Keratinocyte (primary cell): ENCODE measurements at regions not wholly inside any gene's neighbourhood (a gene's known extent, or its start where the extent isn't known, plus 50 kb on each side); places are given as distances from the start of the nearest gene placed in this dataset.

ENCODE experiments used
- DNase-seq: peaks from one replicate; pipeline ENCODE4 v3.0.0-alpha.2; 2011; ENCODE audit warnings: low read depth, missing footprints, low spot score
- FAIRE-seq: peaks from 2 replicates; lab custom pipeline; 2011; peaks lifted over from hg19 to GRCh38; lab: Jason Lieb, UNC
- H2AFZ ChIP-seq: 2 replicates; pipeline ENCODE4 v1.6.0; 2012; ENCODE audit warnings: low read length, control low read depth, inconsistent platforms; ENCODE audit not compliant: control insufficient read depth
- H3K27ac ChIP-seq: 2 replicates; pipeline ENCODE4 v1.5.1; 2011; ENCODE audit warnings: low read length; ENCODE audit not compliant: control insufficient read depth, insufficient read depth
- H3K27me3 ChIP-seq: 3 replicates; pipeline ENCODE4 v1.6.0; 2011; ENCODE audit warnings: low read length; ENCODE audit not compliant: control insufficient read depth, insufficient read depth; ENCODE audit errors: extremely low read depth
- H3K36me3 ChIP-seq, 2 experiments: 2 replicates in 1 of 2; 3 replicates in 1 of 2; pipeline ENCODE4 v1.5.1; 2011; ENCODE audit warnings: low read length in 2 of 2, mild to moderate bottlenecking in 1 of 2; ENCODE audit not compliant: control insufficient read depth in 2 of 2, insufficient read depth in 2 of 2; ENCODE audit errors: extremely low read depth in 1 of 2
- H3K4me1 ChIP-seq: 3 replicates; pipeline ENCODE4 v1.5.1; 2011; ENCODE audit warnings: low read length; ENCODE audit not compliant: control insufficient read depth, insufficient read depth; ENCODE audit errors: extremely low read depth
- H3K4me2 ChIP-seq: 3 replicates; pipeline ENCODE4 v1.6.0; 2011; ENCODE audit warnings: low read depth, low read length; ENCODE audit not compliant: control insufficient read depth, insufficient read depth; ENCODE audit errors: extremely low read depth
- H3K4me3 ChIP-seq, 3 experiments: fragments of 200-600 bp in 1 of 3; sonication (generic) in 1 of 3; 2 replicates in 2 of 3; 3 replicates in 1 of 3; pipeline ENCODE4 v1.5.1; 2011 to 2016; ENCODE audit warnings: low read length in 3 of 3, mild to moderate bottlenecking in 3 of 3, control low read depth in 2 of 3, inconsistent platforms in 1 of 3, low read depth in 1 of 3, mixed read lengths in 1 of 3, mixed run types in 1 of 3, moderate library complexity in 1 of 3; ENCODE audit not compliant: control insufficient read depth in 2 of 3, insufficient read depth in 2 of 3; ENCODE audit errors: extremely low read depth in 1 of 3
- H3K79me2 ChIP-seq: 2 replicates; pipeline ENCODE4 v1.6.0; 2012; ENCODE audit warnings: low read length; ENCODE audit not compliant: control insufficient read depth, insufficient read depth
- H3K9ac ChIP-seq: 3 replicates; pipeline ENCODE4 v1.6.0; 2011; ENCODE audit warnings: low read length; ENCODE audit not compliant: control insufficient read depth, insufficient read depth; ENCODE audit errors: extremely low read depth
- H3K9me1 ChIP-seq: 3 replicates; pipeline ENCODE4 v1.6.0; 2011; ENCODE audit warnings: low read length; ENCODE audit not compliant: control insufficient read depth, insufficient read depth; ENCODE audit errors: extremely low read depth
- H3K9me3 ChIP-seq: 2 replicates; pipeline ENCODE4 v1.5.1; 2012; ENCODE audit warnings: low read depth, low read length; ENCODE audit not compliant: control insufficient read depth
- H4K20me1 ChIP-seq: 3 replicates; pipeline ENCODE4 v1.6.0; 2011; ENCODE audit warnings: low read length; ENCODE audit not compliant: control insufficient read depth, insufficient read depth; ENCODE audit errors: extremely low read depth
- EZH2 ChIP-seq: IDR thresholded peaks from one replicate; pipeline ENCODE4 v1.6.1; 2012; ENCODE audit warnings: inconsistent platforms, mild to moderate bottlenecking, low read length, moderate library complexity
- dilution Hi-C: fragments of 300-500 bp; cut with MboI; formaldehyde crosslinking; loops from one replicate; pipeline ENCODE4 v1.7.0; 2020; ENCODE audit warnings: low sequenced_read_pairs; ENCODE audit not compliant: extremely low pct_ligation_motif_present
- TF ChIP-seq, protein P1 (sequence below), 3 experiments: IDR thresholded peaks in 1 of 3; conservative IDR thresholded peaks in 1 of 3; optimal IDR thresholded peaks in 1 of 3; 2 replicates in 2 of 3; 3 replicates in 1 of 3; pipeline versions ENCODE3 to v1.5.1; 2011; ENCODE audit warnings: low read length in 3 of 3, mild to moderate bottlenecking in 3 of 3, moderate library complexity in 2 of 3, control low read depth in 1 of 3, inconsistent platforms in 1 of 3; ENCODE audit not compliant: insufficient read depth in 2 of 3; ENCODE audit errors: extremely low read depth in 1 of 3

DNA sequence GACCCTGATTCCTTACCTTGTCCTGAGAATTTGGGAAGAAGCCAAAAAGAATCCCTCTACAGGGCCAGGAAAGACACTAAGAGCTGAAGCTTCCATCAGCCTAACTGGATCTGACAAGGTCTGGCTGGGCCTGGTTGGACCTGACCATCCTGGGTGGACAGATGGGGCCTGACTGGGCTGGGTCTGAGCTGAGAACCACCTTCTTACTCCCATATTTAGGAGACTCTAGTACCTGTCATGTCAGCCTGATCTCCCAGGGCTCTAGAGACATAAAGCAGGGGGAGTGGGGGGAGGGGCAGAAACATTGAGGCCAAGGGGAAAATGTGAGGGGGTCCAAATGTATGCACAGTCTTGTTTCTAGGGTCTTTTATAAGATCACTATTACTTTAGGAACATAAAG lies 129.9 kb downstream of the BUD13 start:
- H3K27me3 ChIP-seq = no peaks in the 10 kb centered on the region
- TF ChIP-seq EZH2 = no peak
- TF ChIP-seq, protein P1, sequence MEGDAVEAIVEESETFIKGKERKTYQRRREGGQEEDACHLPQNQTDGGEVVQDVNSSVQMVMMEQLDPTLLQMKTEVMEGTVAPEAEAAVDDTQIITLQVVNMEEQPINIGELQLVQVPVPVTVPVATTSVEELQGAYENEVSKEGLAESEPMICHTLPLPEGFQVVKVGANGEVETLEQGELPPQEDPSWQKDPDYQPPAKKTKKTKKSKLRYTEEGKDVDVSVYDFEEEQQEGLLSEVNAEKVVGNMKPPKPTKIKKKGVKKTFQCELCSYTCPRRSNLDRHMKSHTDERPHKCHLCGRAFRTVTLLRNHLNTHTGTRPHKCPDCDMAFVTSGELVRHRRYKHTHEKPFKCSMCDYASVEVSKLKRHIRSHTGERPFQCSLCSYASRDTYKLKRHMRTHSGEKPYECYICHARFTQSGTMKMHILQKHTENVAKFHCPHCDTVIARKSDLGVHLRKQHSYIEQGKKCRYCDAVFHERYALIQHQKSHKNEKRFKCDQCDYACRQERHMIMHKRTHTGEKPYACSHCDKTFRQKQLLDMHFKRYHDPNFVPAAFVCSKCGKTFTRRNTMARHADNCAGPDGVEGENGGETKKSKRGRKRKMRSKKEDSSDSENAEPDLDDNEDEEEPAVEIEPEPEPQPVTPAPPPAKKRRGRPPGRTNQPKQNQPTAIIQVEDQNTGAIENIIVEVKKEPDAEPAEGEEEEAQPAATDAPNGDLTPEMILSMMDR (optimal IDR thresholded peaks at IDR 0.05 in 1 of 3, IDR thresholded peaks at IDR 0.05 in 1 of 3, conservative IDR thresholded peaks at IDR 0.05 in 1 of 3; ENCODE audit: extremely low read depth in 1 of 3, insufficient read depth in 2 of 3, low read length in 3 of 3) = no peak
- no peak overlapping the region for H2AFZ ChIP-seq
- no peak overlapping the region for H3K4me3 ChIP-seq
- no peaks in the 10 kb centered on the region for H3K4me1 ChIP-seq
- no peak overlapping the region for H3K27ac ChIP-seq
- H3K4me2 ChIP-seq = no peak overlapping the region
- H3K36me3 ChIP-seq = no peaks in the 10 kb centered on the region
- DNase-seq = no peak
- H3K9ac ChIP-seq = no peak overlapping the region
- no peaks in the 10 kb centered on the region for H4K20me1 ChIP-seq
- H3K9me1 ChIP-seq = no peaks in the 10 kb centered on the region
- no peak for FAIRE-seq
- no peaks in the 10 kb centered on the region for H3K9me3 ChIP-seq
- dilution Hi-C loops = no loop called here
- no peaks in the 10 kb centered on the region for H3K79me2 ChIP-seq

DNA sequence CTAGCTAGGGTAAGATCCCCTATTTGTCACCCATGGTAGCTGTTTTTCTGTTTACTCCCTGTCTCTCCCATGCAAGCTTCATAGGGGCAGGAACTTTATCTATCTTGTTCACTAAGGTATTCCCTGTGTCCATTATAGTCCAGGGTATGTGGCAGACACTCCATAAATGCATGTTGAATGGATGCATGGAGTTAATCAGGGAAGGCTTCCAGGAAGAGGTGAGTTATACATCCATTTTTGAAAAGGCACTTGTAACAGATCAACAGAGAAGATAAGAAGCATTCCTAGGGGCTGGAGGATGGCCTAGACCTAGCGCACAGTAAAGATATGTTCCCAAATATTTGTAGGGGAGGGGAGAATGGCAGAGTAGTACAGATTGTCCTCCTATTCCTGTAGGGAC lies 130.3 kb downstream of the BUD13 start:
- dilution Hi-C loops = no loop called here
- TF ChIP-seq, protein P1 (optimal IDR thresholded peaks at IDR 0.05 in 1 of 3, IDR thresholded peaks at IDR 0.05 in 1 of 3, conservative IDR thresholded peaks at IDR 0.05 in 1 of 3; ENCODE audit: extremely low read depth in 1 of 3, insufficient read depth in 2 of 3, low read length in 3 of 3) = no peak
- no peak for TF ChIP-seq EZH2
- H3K4me1 ChIP-seq = no peaks in the 10 kb centered on the region
- H3K4me3 ChIP-seq = no peak overlapping the region
- no peaks in the 10 kb centered on the region for H3K79me2 ChIP-seq
- no peak overlapping the region for H3K9ac ChIP-seq
- H3K9me3 ChIP-seq = no peaks in the 10 kb centered on the region
- no peaks in the 10 kb centered on the region for H3K27me3 ChIP-seq
- H3K36me3 ChIP-seq = no peaks in the 10 kb centered on the region
- H3K4me2 ChIP-seq = no peak overlapping the region
- H3K27ac ChIP-seq = no peak overlapping the region
- H3K9me1 ChIP-seq = no peaks in the 10 kb centered on the region
- H4K20me1 ChIP-seq = no peaks in the 10 kb centered on the region
- DNase-seq (no peak), FAIRE-seq (no peak)
- no peak overlapping the region for H2AFZ ChIP-seq
